ENCODE measurements at regions not wholly inside any gene's neighbourhood (a gene's known extent, or its start where the extent isn't known, plus 50 kb on each side); places are given as distances from the start of the nearest gene placed in this dataset.

DNA sequence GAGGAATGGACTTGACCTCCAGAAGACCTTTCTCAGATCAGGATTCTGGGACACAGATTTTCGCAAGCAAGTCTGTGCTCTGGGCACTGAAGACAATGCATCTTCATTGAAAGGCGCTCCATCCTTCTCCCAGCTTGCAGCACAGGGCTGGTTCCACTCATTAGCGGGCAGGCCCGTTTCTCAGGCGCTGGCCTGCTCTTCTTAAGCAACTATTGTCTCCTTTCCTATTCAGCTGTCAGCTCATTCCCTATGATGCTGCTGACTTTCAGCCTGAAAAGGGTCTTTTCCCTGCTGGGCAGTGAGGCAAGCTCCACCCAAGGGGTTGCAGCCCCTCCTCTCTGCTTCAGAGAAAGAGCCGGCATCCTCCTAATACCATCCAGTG lies 91.9 kb upstream of the PLXNA2 start (continued):
- TF ChIP-seq, protein P1, sequence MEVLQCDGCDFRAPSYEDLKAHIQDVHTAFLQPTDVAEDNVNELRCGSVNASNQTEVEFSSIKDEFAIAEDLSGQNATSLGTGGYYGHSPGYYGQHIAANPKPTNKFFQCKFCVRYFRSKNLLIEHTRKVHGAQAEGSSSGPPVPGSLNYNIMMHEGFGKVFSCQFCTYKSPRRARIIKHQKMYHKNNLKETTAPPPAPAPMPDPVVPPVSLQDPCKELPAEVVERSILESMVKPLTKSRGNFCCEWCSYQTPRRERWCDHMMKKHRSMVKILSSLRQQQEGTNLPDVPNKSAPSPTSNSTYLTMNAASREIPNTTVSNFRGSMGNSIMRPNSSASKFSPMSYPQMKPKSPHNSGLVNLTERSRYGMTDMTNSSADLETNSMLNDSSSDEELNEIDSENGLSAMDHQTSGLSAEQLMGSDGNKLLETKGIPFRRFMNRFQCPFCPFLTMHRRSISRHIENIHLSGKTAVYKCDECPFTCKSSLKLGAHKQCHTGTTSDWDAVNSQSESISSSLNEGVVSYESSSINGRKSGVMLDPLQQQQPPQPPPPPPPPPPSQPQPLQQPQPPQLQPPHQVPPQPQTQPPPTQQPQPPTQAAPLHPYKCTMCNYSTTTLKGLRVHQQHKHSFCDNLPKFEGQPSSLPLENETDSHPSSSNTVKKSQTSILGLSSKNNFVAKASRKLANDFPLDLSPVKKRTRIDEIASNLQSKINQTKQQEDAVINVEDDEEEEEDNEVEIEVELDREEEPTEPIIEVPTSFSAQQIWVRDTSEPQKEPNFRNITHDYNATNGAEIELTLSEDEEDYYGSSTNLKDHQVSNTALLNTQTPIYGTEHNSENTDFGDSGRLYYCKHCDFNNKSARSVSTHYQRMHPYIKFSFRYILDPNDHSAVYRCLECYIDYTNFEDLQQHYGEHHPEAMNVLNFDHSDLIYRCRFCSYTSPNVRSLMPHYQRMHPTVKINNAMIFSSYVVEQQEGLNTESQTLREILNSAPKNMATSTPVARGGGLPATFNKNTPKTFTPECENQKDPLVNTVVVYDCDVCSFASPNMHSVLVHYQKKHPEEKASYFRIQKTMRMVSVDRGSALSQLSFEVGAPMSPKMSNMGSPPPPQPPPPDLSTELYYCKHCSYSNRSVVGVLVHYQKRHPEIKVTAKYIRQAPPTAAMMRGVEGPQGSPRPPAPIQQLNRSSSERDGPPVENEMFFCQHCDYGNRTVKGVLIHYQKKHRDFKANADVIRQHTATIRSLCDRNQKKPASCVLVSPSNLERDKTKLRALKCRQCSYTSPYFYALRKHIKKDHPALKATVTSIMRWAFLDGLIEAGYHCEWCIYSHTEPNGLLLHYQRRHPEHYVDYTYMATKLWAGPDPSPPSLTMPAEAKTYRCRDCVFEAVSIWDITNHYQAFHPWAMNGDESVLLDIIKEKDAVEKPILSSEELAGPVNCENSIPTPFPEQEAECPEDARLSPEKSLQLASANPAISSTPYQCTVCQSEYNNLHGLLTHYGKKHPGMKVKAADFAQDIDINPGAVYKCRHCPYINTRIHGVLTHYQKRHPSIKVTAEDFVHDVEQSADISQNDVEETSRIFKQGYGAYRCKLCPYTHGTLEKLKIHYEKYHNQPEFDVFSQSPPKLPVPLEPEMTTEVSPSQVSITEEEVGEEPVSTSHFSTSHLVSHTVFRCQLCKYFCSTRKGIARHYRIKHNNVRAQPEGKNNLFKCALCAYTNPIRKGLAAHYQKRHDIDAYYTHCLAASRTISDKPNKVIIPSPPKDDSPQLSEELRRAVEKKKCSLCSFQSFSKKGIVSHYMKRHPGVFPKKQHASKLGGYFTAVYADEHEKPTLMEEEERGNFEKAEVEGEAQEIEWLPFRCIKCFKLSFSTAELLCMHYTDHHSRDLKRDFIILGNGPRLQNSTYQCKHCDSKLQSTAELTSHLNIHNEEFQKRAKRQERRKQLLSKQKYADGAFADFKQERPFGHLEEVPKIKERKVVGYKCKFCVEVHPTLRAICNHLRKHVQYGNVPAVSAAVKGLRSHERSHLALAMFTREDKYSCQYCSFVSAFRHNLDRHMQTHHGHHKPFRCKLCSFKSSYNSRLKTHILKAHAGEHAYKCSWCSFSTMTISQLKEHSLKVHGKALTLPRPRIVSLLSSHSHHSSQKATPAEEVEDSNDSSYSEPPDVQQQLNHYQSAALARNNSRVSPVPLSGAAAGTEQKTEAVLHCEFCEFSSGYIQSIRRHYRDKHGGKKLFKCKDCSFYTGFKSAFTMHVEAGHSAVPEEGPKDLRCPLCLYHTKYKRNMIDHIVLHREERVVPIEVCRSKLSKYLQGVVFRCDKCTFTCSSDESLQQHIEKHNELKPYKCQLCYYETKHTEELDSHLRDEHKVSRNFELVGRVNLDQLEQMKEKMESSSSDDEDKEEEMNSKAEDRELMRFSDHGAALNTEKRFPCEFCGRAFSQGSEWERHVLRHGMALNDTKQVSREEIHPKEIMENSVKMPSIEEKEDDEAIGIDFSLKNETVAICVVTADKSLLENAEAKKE (CRISPR knock-in tag; IDR thresholded peaks at IDR 0.05) = no peak
- no peak for TF ChIP-seq NANOG (IDR thresholded peaks at IDR 0.05; ENCODE audit: borderline replicate concordance)
- TF ChIP-seq, protein P2, sequence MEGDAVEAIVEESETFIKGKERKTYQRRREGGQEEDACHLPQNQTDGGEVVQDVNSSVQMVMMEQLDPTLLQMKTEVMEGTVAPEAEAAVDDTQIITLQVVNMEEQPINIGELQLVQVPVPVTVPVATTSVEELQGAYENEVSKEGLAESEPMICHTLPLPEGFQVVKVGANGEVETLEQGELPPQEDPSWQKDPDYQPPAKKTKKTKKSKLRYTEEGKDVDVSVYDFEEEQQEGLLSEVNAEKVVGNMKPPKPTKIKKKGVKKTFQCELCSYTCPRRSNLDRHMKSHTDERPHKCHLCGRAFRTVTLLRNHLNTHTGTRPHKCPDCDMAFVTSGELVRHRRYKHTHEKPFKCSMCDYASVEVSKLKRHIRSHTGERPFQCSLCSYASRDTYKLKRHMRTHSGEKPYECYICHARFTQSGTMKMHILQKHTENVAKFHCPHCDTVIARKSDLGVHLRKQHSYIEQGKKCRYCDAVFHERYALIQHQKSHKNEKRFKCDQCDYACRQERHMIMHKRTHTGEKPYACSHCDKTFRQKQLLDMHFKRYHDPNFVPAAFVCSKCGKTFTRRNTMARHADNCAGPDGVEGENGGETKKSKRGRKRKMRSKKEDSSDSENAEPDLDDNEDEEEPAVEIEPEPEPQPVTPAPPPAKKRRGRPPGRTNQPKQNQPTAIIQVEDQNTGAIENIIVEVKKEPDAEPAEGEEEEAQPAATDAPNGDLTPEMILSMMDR (conservative IDR thresholded peaks at IDR 0.05; ENCODE audit: low read depth in 2 of 2) = no peak
- no peak for TF ChIP-seq ZNF331 (CRISPR knock-in tag; IDR thresholded peaks at IDR 0.05; ENCODE audit: low read depth)
- TF ChIP-seq STAT1 (IDR thresholded peaks at IDR 0.05; ENCODE audit: unreplicated experiment) = no peak
- TF ChIP-seq POLR2AphosphoS5 (IDR thresholded peaks at IDR 0.05; ENCODE audit: low read depth) = no peak
- no peak for TF ChIP-seq EZH2phosphoT487 (IDR thresholded peaks at IDR 0.05; ENCODE audit: unreplicated experiment)

DNA sequence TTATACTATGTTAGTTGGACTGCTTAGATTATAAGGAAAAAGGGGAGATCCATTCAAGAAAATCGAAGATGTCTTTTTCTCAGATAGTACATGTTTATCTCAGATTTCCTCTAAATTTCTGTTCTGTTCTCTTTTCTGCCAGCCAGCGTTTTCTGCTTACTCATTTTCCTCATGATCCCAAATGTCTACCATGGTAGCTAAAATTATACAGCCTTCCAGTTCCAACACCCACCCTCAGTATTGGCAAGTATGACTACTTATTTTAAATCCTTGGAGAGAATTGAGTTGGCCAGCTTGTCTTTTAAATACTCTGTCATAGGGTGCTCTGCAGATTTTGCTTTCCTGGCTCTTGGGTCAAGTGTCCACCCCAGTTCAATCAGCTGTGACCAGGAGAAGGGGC lies 95.7 kb upstream of the PLXNA2 start:
- no peaks in the 10 kb centered on the region for H3K79me2 ChIP-seq (replicated peaks; ENCODE audit: insufficient read depth)
- ATAC-seq = no peak
- Mint-ChIP-seq H3K4me1 (peaks cover 5% of the 10 kb centered on the region; the same call in 1 of the 3 replicates), H3K27me3 (ENCODE audit: insufficient read depth, low read depth, poor library complexity) (no peaks in the 10 kb centered on the region), H3K9me3 (no peaks in the 10 kb centered on the region), H3K4me3 (no peak overlapping the region), H3K27ac (no peak overlapping the region), H3K36me3 (ENCODE audit: low read depth) (no peaks in the 10 kb centered on the region)
- H3K4me2 ChIP-seq = no peak overlapping the region
- H3K36me3 ChIP-seq (ENCODE audit: insufficient read depth) = no peaks in the 10 kb centered on the region
- 0 out of 2 replicates have a peak, but pooled peaks cover 5% of the 10 kb centered on the region for H3K9me2 ChIP-seq (ENCODE audit: insufficient read depth)
- no peaks in the 10 kb centered on the region for H3K27me3 ChIP-seq (ENCODE audit: insufficient read depth)
- no peaks in the 10 kb centered on the region for H3F3A ChIP-seq (replicated peaks; ENCODE audit: low read depth)
- DNase-seq (ENCODE audit: low spot score) = no peak
- H4K20me1 ChIP-seq (replicated peaks; ENCODE audit: insufficient read depth) = no peaks in the 10 kb centered on the region
- H3K4me1 ChIP-seq (ENCODE audit: insufficient read depth) = no peaks in the 10 kb centered on the region
- H2AFZ ChIP-seq = no peak overlapping the region
- no peak overlapping the region for H3K4me3 ChIP-seq
- H3K27ac ChIP-seq (ENCODE audit: low read depth) = no peak overlapping the region
- TF ChIP-seq STAT1 (IDR thresholded peaks at IDR 0.05; ENCODE audit: unreplicated experiment) (no peak), EZH2 (IDR thresholded peaks at IDR 0.05; ENCODE audit: low read depth, unreplicated experiment) (no peak), EZH2phosphoT487 (IDR thresholded peaks at IDR 0.05; ENCODE audit: unreplicated experiment) (no peak)
- TF ChIP-seq, protein P3, sequence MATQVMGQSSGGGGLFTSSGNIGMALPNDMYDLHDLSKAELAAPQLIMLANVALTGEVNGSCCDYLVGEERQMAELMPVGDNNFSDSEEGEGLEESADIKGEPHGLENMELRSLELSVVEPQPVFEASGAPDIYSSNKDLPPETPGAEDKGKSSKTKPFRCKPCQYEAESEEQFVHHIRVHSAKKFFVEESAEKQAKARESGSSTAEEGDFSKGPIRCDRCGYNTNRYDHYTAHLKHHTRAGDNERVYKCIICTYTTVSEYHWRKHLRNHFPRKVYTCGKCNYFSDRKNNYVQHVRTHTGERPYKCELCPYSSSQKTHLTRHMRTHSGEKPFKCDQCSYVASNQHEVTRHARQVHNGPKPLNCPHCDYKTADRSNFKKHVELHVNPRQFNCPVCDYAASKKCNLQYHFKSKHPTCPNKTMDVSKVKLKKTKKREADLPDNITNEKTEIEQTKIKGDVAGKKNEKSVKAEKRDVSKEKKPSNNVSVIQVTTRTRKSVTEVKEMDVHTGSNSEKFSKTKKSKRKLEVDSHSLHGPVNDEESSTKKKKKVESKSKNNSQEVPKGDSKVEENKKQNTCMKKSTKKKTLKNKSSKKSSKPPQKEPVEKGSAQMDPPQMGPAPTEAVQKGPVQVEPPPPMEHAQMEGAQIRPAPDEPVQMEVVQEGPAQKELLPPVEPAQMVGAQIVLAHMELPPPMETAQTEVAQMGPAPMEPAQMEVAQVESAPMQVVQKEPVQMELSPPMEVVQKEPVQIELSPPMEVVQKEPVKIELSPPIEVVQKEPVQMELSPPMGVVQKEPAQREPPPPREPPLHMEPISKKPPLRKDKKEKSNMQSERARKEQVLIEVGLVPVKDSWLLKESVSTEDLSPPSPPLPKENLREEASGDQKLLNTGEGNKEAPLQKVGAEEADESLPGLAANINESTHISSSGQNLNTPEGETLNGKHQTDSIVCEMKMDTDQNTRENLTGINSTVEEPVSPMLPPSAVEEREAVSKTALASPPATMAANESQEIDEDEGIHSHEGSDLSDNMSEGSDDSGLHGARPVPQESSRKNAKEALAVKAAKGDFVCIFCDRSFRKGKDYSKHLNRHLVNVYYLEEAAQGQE (IDR thresholded peaks at IDR 0.05; ENCODE audit: unreplicated experiment) = no peak
- TF ChIP-seq, protein P4, sequence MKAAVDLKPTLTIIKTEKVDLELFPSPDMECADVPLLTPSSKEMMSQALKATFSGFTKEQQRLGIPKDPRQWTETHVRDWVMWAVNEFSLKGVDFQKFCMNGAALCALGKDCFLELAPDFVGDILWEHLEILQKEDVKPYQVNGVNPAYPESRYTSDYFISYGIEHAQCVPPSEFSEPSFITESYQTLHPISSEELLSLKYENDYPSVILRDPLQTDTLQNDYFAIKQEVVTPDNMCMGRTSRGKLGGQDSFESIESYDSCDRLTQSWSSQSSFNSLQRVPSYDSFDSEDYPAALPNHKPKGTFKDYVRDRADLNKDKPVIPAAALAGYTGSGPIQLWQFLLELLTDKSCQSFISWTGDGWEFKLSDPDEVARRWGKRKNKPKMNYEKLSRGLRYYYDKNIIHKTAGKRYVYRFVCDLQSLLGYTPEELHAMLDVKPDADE (IDR thresholded peaks at IDR 0.05) = no peak
- TF ChIP-seq, protein P2 (conservative IDR thresholded peaks at IDR 0.05; ENCODE audit: low read depth in 2 of 2) = no peak

All from GM23338 (cell line).